IMR-90 (cell line): ENCODE measurements at regions not wholly inside any gene's neighbourhood (a gene's known extent, or its start where the extent isn't known, plus 50 kb on each side); places are given as distances from the start of the nearest gene placed in this dataset.

ENCODE experiments used
- ATAC-seq: fragments of 200-7000 bp; cut with Tn5 transposase; 2 replicates; pipeline ENCODE4 v1.9.1; 2020; ENCODE audit warnings: low read depth, mild to moderate bottlenecking, moderate library complexity
- BruUV-seq: library from RNA; stranded (reverse); fragments of 400-500 nt; replicated peaks from 2 replicates; lab custom pipeline; 2021; lab: Mats Ljungman, UMichigan
- CTCF ChIA-PET: fragments of 300-600 bp; formaldehyde crosslinking; extraction: SDS; loops from one replicate; lab custom pipeline; 2021; ENCODE audit warnings: antibody characterized with exemption; lab: Yijun Ruan, JAX
- POLR2A ChIA-PET: fragments of 300-600 bp; sonication (Branson Sonifier 250); formaldehyde crosslinking; loops from one replicate; lab custom pipeline; 2022; ENCODE audit warnings: antibody characterized with exemption; ENCODE audit not compliant: unreplicated experiment; lab: Charles Lee
- DNase-seq: peaks from one replicate; pipeline ENCODE4 v3.0.0; 2013
- H2AFZ ChIP-seq: replicated peaks from 2 replicates; pipeline ENCODE3; 2013; ENCODE audit warnings: low read length, mild to moderate bottlenecking; ENCODE audit not compliant: poor library complexity
- H2AK5ac ChIP-seq: 2 replicates; pipeline ENCODE4 v1.6.1; 2013; ENCODE audit warnings: low read depth, low read length, inconsistent platforms
- H2AK9ac ChIP-seq: replicated peaks from 2 replicates; pipeline ENCODE3; 2013; ENCODE audit warnings: mild to moderate bottlenecking, low read depth, low read length, moderate library complexity; ENCODE audit not compliant: poor library complexity
- H2BK120ac ChIP-seq: 2 replicates; pipeline ENCODE4 v1.6.1; 2013; ENCODE audit warnings: low read depth, low read length, inconsistent platforms
- H2BK15ac ChIP-seq: 3 replicates; pipeline ENCODE4 v1.6.1; 2013; ENCODE audit warnings: low read depth, low read length, inconsistent platforms
- H2BK20ac ChIP-seq: 2 replicates; pipeline ENCODE4 v1.6.1; 2013; ENCODE audit warnings: low read depth, mild to moderate bottlenecking, inconsistent platforms, low read length, moderate library complexity
- H2BK5ac ChIP-seq: 2 replicates; pipeline ENCODE4 v1.6.1; 2013; ENCODE audit warnings: mild to moderate bottlenecking, low read depth, low read length, inconsistent platforms; ENCODE audit not compliant: poor library complexity, severe bottlenecking
- H3K14ac ChIP-seq: replicated peaks from 2 replicates; pipeline ENCODE4 v1.6.1; 2013; ENCODE audit warnings: low read depth, low read length, inconsistent platforms
- H3K18ac ChIP-seq: 2 replicates; pipeline ENCODE4 v1.6.1; 2013; ENCODE audit warnings: low read depth, low read length, control low read depth
- H3K23ac ChIP-seq: 2 replicates; pipeline ENCODE4 v1.6.1; 2013; ENCODE audit warnings: low read depth, low read length, inconsistent platforms
- H3K27ac ChIP-seq: 2 replicates; pipeline ENCODE4 v1.5.1; 2013; ENCODE audit warnings: mild to moderate bottlenecking, control low read depth, low read length; ENCODE audit not compliant: insufficient read depth
- H3K27me3 ChIP-seq: 2 replicates; pipeline ENCODE4 v1.6.1; 2013; ENCODE audit warnings: low read length; ENCODE audit not compliant: control insufficient read depth, insufficient read depth
- H3K36me3 ChIP-seq: 2 replicates; pipeline ENCODE4 v1.6.1; 2013; ENCODE audit warnings: low read length, mixed read lengths; ENCODE audit not compliant: control insufficient read depth, insufficient read depth
- H3K4ac ChIP-seq: 2 replicates; pipeline ENCODE4 v1.6.1; 2013; ENCODE audit warnings: low read depth, low read length, inconsistent platforms
- H3K4me1 ChIP-seq: 2 replicates; pipeline ENCODE4 v1.6.1; 2013; ENCODE audit warnings: low read length, mixed read lengths; ENCODE audit not compliant: control insufficient read depth, insufficient read depth
- H3K4me2 ChIP-seq: 2 replicates; pipeline ENCODE4 v1.6.1; 2013; ENCODE audit warnings: low read depth, mild to moderate bottlenecking, control low read depth, low read length, moderate library complexity
- H3K4me3 ChIP-seq: 2 replicates; pipeline ENCODE4 v1.5.1; 2013; ENCODE audit warnings: low read depth, mild to moderate bottlenecking, control low read depth, low read length, moderate library complexity; ENCODE audit not compliant: insufficient read depth
- H3K56ac ChIP-seq: 2 replicates; pipeline ENCODE4 v1.6.1; 2013; ENCODE audit warnings: low read length, inconsistent platforms; ENCODE audit not compliant: insufficient read depth; ENCODE audit errors: extremely low read depth
- H3K79me1 ChIP-seq, 2 experiments: 2 replicates each; pipeline ENCODE4 v1.6.1; 2013; ENCODE audit warnings: low read length in 2 of 2, inconsistent platforms in 1 of 2, low read depth in 1 of 2
- H3K9ac ChIP-seq: 2 replicates; pipeline ENCODE4 v1.6.1; 2013; ENCODE audit warnings: low read depth, low read length, control low read depth
- H3K9me1 ChIP-seq: 2 replicates; pipeline ENCODE4 v1.6.1; 2013; ENCODE audit warnings: low read length, inconsistent platforms; ENCODE audit not compliant: insufficient read depth
- H3K9me3 ChIP-seq: 2 replicates; pipeline ENCODE4 v1.6.1; 2013; ENCODE audit warnings: low read length; ENCODE audit not compliant: control insufficient read depth, insufficient read depth
- H4K20me1 ChIP-seq: 2 replicates; pipeline ENCODE4 v1.6.1; 2013; ENCODE audit warnings: low read length, inconsistent platforms; ENCODE audit not compliant: insufficient read depth
- H4K5ac ChIP-seq: 2 replicates; pipeline ENCODE4 v1.6.1; 2013; ENCODE audit warnings: mild to moderate bottlenecking, low read depth, low read length, control low read depth
- H4K8ac ChIP-seq, 2 experiments: 2 replicates each; pipeline ENCODE4 v1.6.1; 2013; ENCODE audit warnings: low read depth in 2 of 2, low read length in 2 of 2, control low read depth in 1 of 2, inconsistent platforms in 1 of 2
- H4K91ac ChIP-seq: 2 replicates; pipeline ENCODE4 v1.6.1; 2013; ENCODE audit warnings: low read depth, low read length, inconsistent platforms; ENCODE audit not compliant: insufficient read depth
- FOS ChIP-seq: fragments of 150-350 bp; IDR thresholded peaks from 2 replicates; pipeline ENCODE4 v1.6.1; 2016; ENCODE audit warnings: low read depth, low read length
- MXI1 ChIP-seq: IDR thresholded peaks from 2 replicates; pipeline ENCODE4 v1.6.1; 2012; ENCODE audit warnings: low read depth, mild to moderate bottlenecking, low read length, moderate library complexity, borderline replicate concordance
- SMC3 ChIP-seq: fragments of 150-350 bp; IDR thresholded peaks from 2 replicates; pipeline ENCODE4 v1.6.1; 2016; ENCODE audit warnings: low read depth, mild to moderate bottlenecking, antibody characterized with exemption, low read length, moderate library complexity
- WGBS, 2 experiments: methylation state at CpG; one replicate each; pipeline versions ENCODE4 v1.1.5 to v1.1.7; 2013; ENCODE audit warnings: missing lambda C conversion rate in 2 of 2; ENCODE audit not compliant: insufficient read length in 1 of 2; ENCODE audit errors: extremely low coverage in 2 of 2; 5-methylcytosine and 5-hydroxymethylcytosine counted together
- dilution Hi-C: fragments of 300-500 bp; cut with HindIII; formaldehyde crosslinking; loops from one replicate; pipeline ENCODE4 v1.14.3; 2018; ENCODE audit warnings: low sequenced_read_pairs; ENCODE audit not compliant: unreplicated experiment
- in situ Hi-C: fragments of 300-500 bp; cut with MboI; formaldehyde crosslinking; loops from 3 replicates; pipeline ENCODE4 v1.14.3; 2019; ENCODE audit warnings: low sequenced_read_pairs, inconsistent platforms, mixed read lengths
- intact Hi-C: fragments of 100-400 bp; cut with micrococcal nuclease; formaldehyde crosslinking; loops from 2 replicates; pipeline ENCODE4 v1.10.0; 2022
- TF ChIP-seq, protein P1 (sequence below): fragments of 150-350 bp; IDR thresholded peaks from 2 replicates; pipeline ENCODE4 v1.6.1; 2017; ENCODE audit warnings: mild to moderate bottlenecking, antibody characterized with exemption, low read length, low read depth

GRCh38 chr3:187531831-187532230 lies 138.4 kb downstream of the SST start:
- Histone ChIP-seq H3K18ac (no peak overlapping the region), H2BK15ac (no peak overlapping the region), H2BK5ac (no peak overlapping the region), H4K20me1 (no peaks in the 10 kb centered on the region), H3K14ac (no peak overlapping the region), H4K91ac (no peak overlapping the region), H4K5ac (no peak overlapping the region), H3K27ac (no peak overlapping the region), H3K56ac (no peak overlapping the region), H2AK5ac (no peak overlapping the region), H2AFZ (no peak overlapping the region), H3K27me3 (no peaks in the 10 kb centered on the region; the same call in 1 of the 2 replicates), H3K23ac (no peak overlapping the region), H3K79me1 (no peaks in the 10 kb centered on the region), H3K36me3 (no peaks in the 10 kb centered on the region), H4K8ac (no peak overlapping the region), H3K9ac (no peak overlapping the region), H3K4me2 (no peak overlapping the region), H3K4me1 (no peaks in the 10 kb centered on the region), H3K9me3 (no peaks in the 10 kb centered on the region), H2BK20ac (no peak overlapping the region), H3K9me1 (no peaks in the 10 kb centered on the region), H2BK120ac (no peak overlapping the region), H3K4me3 (no peak overlapping the region), H3K4ac (no peak overlapping the region), H2AK9ac (no peak overlapping the region)
- in situ Hi-C loops (no loop called here), dilution Hi-C loops (no loop called here), intact Hi-C loops (no loop called here)
- DNase-seq, result no peak
- CTCF ChIA-PET, result interaction anchor here (0.8 kb wide), 1 partner anchor 152 kb away, joined by 3 read pairs; no protein-coding TSS in a partner anchor
- no TSS peak for BruUV-seq
- TF ChIP-seq SMC3 (no peak), FOS (no peak), MXI1 (no peak)
- TF ChIP-seq, protein P1, sequence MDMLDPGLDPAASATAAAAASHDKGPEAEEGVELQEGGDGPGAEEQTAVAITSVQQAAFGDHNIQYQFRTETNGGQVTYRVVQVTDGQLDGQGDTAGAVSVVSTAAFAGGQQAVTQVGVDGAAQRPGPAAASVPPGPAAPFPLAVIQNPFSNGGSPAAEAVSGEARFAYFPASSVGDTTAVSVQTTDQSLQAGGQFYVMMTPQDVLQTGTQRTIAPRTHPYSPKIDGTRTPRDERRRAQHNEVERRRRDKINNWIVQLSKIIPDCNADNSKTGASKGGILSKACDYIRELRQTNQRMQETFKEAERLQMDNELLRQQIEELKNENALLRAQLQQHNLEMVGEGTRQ, result no peak
- POLR2A ChIA-PET, result no interaction called here
- WGBS, 2 experiments, result no CpG with 5 or more reads among the region's 2 CpGs
- no peak for ATAC-seq
